ENCODE measurements at regions not wholly inside any gene's neighbourhood (a gene's known extent, or its start where the extent isn't known, plus 50 kb on each side); places are given as distances from the start of the nearest gene placed in this dataset.
"Not testable (repeated sequence)": the region's sequence is repeated elsewhere in the genome, so short reads cannot be mapped to it uniquely, and the experiment has no call there.

DNA sequence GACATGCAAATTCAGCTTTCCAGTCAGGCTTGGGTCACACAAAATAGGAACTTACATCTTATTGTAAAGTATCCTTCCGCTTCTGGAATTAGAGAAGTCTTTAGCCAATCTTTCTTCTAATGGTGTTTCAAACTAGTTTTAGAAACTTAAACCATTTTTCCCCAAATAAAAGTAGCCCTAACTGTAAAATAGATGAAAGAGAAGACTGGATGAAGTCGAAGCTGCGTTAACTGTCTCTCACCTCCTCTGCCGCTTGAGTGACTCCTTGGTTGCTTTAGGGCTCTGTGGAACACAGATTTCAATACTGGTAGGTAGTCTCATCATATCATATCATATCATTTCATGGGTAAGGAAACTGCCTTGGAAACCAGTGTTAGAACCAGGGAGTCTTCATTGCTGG lies 498.4 kb downstream of the XIRP2 start:
- in situ Hi-C loops (cut with HindIII; ENCODE audit: low sequenced_read_pairs): loop anchor here (5.0 kb wide), 1 partner anchor 49 kb away; no protein-coding TSS in a partner anchor

GRCh38 chr2:167383610-167384194 lies 495.4 kb downstream of the XIRP2 start:
- in situ Hi-C loops (cut with HindIII; ENCODE audit: low sequenced_read_pairs): no loop called here

DNA sequence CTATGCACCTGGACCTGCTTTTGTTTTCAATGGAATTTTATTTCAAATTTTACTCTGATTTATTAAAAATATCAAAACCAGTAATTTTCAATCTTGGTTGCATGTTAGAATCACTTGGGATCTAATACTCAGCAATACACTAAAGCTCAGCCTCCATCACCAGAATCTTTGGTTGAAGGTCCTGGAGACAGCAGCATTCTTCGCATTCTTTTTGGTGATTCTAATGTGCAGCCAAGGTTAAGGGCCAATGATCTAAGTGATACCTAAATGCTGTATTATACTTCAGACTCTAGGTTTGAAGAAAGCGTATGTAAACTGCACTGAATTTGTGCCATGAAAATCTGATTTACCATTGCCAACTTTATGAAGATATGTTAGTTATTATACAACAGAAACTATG lies 493.1 kb downstream of the XIRP2 start:
- in situ Hi-C loops (cut with HindIII; ENCODE audit: low sequenced_read_pairs): no loop called here

DNA sequence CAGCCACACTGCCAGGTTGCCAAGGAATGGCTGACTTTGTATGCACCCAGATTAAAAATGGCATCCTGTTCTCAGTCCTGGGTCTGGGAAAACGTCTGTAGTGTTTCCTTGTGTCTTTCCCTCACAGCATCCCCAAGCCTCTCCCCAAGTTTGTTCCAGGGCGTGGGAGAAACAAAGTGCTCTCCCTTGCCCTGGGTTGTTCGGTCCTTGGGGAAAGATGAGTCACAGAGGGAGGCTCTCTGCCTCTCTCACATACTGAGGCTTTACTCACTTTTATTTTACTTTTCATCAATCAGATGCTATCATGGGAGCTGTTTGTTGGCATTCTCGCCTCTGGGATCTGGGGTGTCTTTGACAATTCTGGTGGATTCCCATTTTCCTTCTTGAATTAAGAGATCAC lies 492.3 kb downstream of the XIRP2 start:
- in situ Hi-C loops (cut with HindIII; ENCODE audit: low sequenced_read_pairs): no loop called here

DNA sequence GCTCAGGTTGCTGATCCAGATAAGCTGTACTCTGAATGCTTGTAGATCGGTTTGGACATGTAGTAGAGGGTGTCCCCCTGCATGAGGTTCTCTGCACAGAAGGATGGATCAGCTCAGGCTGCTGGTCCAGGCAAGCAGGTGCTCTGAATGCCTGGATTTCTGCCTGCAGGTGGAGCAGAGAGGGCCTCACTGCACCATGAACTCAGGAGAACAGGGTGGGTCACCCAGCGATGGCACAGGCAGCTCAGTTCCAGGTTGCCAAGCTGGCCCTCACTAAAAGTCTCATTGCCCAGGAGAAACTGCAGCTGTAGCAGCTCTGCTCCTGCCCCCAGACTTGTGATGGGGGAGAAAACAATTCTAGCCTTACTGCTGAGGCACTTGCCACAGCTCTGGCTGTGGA lies 491.8 kb downstream of the XIRP2 start:
- in situ Hi-C loops (cut with HindIII; ENCODE audit: low sequenced_read_pairs): no loop called here

- in situ Hi-C loops (cut with HindIII; ENCODE audit: low sequenced_read_pairs): loop anchor here (5.0 kb wide), 1 partner anchor 92 kb away; no protein-coding TSS in a partner anchor
These were observed 480.8 kb downstream of the XIRP2 start for GRCh38 chr2:167369083-167369482.

GRCh38 chr2:167368371-167368770 lies 480.1 kb downstream of the XIRP2 start:
- in situ Hi-C loops (cut with HindIII; ENCODE audit: low sequenced_read_pairs): loop anchor here (5.0 kb wide), 1 partner anchor 91 kb away; no protein-coding TSS in a partner anchor

DNA sequence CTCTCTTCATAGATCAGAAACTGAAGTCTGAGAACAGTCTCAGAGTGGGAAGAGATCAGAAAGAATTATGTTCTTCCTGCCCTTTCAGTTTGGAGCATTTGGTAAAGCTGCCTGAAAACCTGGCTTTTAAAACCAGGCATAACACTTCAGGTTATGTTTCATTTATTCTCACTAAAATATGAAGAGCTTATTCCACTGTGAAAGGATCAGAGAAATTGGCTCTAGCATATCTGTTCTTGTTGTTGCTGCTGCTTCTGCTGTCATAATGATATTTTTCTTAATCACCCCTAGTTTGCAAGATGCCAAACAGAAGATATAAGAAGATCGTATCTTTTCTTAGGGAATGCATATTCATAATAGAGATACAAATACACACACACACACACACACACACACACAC lies 476.9 kb downstream of the XIRP2 start:
- in situ Hi-C loops (cut with HindIII; ENCODE audit: low sequenced_read_pairs): loop anchor here (5.0 kb wide), 1 partner anchor 88 kb away; no protein-coding TSS in a partner anchor

- in situ Hi-C loops (cut with HindIII; ENCODE audit: low sequenced_read_pairs): no loop called here
These were observed 473.1 kb downstream of the XIRP2 start for GRCh38 chr2:167361426-167361825.

DNA sequence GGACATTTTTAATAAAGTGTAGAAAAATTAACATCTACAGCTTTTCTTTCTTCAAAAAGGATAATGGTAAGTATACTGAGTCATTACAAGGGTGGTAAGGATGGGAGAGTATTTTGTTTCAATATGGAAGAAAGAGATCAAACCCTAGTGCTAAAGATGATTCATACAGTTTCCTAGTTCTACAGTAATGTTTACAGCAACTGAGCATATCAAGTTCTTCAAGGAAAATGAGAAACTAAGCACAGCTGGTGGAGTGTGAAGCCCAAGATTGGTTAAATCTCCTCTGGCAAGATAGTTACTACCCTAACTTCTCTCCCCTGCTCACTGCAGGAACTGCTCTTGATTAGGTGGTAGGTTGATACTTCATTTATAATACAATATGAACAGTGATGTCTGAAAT lies 467.5 kb downstream of the XIRP2 start:
- in situ Hi-C loops (cut with HindIII; ENCODE audit: low sequenced_read_pairs): no loop called here

GRCh38 chr2:167353605-167354280 lies 465.5 kb downstream of the XIRP2 start:
- in situ Hi-C loops (cut with HindIII; ENCODE audit: low sequenced_read_pairs): no loop called here

- in situ Hi-C loops (cut with HindIII; ENCODE audit: low sequenced_read_pairs): no loop called here
These were observed 457.3 kb downstream of the XIRP2 start for GRCh38 chr2:167345559-167345958.

GRCh38 chr2:167342769-167343168 lies 454.5 kb downstream of the XIRP2 start:
- in situ Hi-C loops (cut with HindIII; ENCODE audit: low sequenced_read_pairs): no loop called here

- in situ Hi-C loops (cut with HindIII; ENCODE audit: low sequenced_read_pairs): no loop called here
These were observed 452.0 kb downstream of the XIRP2 start for GRCh38 chr2:167340322-167340721.

DNA sequence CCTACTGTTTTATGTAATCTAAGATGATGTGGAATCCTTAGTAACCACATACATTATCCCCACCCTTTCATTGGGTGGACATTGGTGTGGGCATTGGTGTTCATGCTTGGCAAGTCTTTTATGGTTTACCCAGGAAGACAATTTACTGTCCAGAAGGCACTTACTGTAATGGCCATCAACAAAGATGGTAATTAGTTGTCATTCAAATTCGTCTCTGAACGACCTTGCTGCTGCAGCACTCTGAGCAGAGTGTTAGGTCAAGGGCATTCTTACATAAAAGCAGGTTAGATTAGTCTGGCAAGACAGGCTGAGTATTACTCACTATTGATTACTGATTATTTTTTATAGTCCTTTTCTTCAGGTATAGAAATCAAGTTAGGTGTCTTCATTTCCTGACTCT lies 447.9 kb downstream of the XIRP2 start:
- in situ Hi-C loops (cut with HindIII; ENCODE audit: low sequenced_read_pairs): loop anchor here (5.0 kb wide), 3 partner anchors 39 to 86 kb away; no protein-coding TSS in a partner anchor

DNA sequence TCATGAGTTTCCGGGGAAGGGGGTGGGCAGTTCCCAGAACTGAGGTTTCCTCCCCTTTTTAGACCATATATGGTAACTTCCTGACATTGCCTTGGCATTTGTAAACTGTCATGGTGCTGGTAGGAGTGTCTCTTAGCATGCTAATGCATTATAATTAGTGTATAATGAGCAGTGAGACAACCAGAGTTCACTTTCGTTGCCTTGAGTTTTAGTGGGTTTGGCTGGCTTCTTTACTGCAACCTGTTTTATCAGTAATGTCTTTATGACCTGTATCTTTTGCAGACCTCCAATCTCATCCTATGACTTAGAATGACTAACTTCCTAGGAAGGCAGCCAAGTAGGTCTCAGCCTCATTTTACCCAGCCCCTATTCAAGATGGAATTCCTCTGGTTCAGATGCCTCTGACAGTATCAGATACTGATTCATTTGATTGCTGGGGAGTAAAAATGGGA lies 447.3 kb downstream of the XIRP2 start:
- in situ Hi-C loops (cut with HindIII; ENCODE audit: low sequenced_read_pairs): loop anchor here (5.0 kb wide), 3 partner anchors 38 to 87 kb away; no protein-coding TSS in a partner anchor

DNA sequence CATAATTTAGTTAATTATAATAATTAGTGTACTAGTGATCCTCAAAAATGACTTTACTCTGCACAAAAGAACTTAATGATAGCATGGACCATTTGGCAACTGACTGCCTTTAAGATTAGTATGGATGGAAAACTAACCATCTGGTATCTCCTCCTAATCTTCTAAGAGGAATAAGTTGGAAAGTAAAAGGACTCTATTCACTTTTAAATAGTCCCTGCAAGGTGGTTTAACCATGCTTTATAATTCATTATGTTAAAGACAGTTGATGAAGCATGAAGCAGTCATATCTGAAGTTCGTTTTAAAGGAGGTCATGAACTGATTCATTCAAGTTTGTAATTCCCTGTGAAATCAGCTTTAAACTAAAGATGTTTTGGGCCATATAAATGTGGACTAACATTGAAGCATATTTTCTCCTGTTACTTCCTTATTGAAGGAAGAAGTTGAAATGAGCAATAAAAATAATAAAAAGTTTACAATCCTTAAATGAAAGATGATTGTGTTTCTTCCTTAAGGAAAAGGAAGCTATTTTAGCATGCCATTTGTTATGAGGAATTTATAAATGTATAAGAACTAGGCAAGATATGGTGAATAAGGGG lies 446.0 kb downstream of the XIRP2 start:
- in situ Hi-C loops (cut with HindIII; ENCODE audit: low sequenced_read_pairs): no loop called here

- in situ Hi-C loops (cut with HindIII; ENCODE audit: low sequenced_read_pairs): no loop called here
These were observed 445.0 kb downstream of the XIRP2 start for GRCh38 chr2:167333245-167333644.

- in situ Hi-C loops (cut with HindIII; ENCODE audit: low sequenced_read_pairs): no loop called here
These were observed 444.1 kb downstream of the XIRP2 start for GRCh38 chr2:167332358-167332757.

GRCh38 chr2:167331636-167332232 lies 443.5 kb downstream of the XIRP2 start:
- in situ Hi-C loops (cut with HindIII; ENCODE audit: low sequenced_read_pairs): no loop called here

GRCh38 chr2:167328808-167329207 lies 440.5 kb downstream of the XIRP2 start:
- in situ Hi-C loops (cut with HindIII; ENCODE audit: low sequenced_read_pairs): not testable (repeated sequence)
